AG10803 (cell line): ENCODE measurements at regions not wholly inside any gene's neighbourhood (a gene's known extent, or its start where the extent isn't known, plus 50 kb on each side); places are given as distances from the start of the nearest gene placed in this dataset.

Experiments
- DNase-seq: peaks from one replicate; pipeline ENCODE4 v3.0.0; 2010; ENCODE audit warnings: low read depth
- H3K4me3 ChIP-seq: 2 replicates; pipeline ENCODE4 v1.5.1; 2011; ENCODE audit warnings: mild to moderate bottlenecking, low read length, control low read depth
- TF ChIP-seq, protein P1 (sequence below): conservative IDR thresholded peaks from 2 replicates; pipeline ENCODE4 v1.5.1; 2011; ENCODE audit warnings: mild to moderate bottlenecking, low read length, control low read depth, inconsistent platforms

DNA sequence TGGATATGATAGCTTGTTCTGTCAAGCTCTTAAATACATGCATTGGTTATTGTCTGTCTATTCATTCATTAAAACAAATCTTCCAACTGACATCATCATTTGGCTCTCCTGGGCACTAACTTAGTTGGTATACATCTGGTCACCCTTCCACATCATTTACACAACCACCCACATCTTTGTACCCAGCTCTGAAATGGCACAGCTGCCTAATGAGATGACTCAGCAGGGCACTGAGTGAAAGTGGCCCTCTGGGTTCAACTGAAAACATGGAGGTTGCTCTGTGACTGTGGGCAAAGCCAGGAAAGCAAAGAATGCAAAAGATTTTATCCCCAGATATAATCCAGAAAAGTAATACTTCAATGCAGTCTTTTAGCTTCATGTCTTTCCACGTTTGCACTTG lies 234.0 kb upstream of the MAP2 start:
- TF ChIP-seq, protein P1, sequence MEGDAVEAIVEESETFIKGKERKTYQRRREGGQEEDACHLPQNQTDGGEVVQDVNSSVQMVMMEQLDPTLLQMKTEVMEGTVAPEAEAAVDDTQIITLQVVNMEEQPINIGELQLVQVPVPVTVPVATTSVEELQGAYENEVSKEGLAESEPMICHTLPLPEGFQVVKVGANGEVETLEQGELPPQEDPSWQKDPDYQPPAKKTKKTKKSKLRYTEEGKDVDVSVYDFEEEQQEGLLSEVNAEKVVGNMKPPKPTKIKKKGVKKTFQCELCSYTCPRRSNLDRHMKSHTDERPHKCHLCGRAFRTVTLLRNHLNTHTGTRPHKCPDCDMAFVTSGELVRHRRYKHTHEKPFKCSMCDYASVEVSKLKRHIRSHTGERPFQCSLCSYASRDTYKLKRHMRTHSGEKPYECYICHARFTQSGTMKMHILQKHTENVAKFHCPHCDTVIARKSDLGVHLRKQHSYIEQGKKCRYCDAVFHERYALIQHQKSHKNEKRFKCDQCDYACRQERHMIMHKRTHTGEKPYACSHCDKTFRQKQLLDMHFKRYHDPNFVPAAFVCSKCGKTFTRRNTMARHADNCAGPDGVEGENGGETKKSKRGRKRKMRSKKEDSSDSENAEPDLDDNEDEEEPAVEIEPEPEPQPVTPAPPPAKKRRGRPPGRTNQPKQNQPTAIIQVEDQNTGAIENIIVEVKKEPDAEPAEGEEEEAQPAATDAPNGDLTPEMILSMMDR, result no peak
- DNase-seq, result no peak
- H3K4me3 ChIP-seq, result no peak overlapping the region

DNA sequence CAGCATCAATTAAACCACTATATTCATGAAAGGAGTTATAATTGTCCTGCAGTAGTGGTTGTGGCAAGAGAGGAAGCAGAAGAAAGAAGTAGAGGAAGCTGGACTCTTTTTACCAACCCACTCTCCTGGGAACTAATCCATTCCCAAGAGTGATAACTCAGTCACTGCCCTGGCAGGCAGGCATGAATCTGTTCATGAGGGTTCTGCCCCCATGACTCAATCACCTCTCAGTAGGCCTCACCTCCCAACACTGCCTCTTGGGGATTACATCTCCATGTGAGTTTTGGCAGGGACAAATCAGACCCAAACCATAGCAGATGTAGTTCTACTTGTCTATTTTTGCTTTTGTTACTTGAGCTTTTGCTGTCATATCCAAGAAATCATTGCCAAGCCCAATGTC lies 232.7 kb upstream of the MAP2 start:
- H3K4me3 ChIP-seq, result no peak overlapping the region
- TF ChIP-seq, protein P1, result no peak
- DNase-seq, result no peak

DNA sequence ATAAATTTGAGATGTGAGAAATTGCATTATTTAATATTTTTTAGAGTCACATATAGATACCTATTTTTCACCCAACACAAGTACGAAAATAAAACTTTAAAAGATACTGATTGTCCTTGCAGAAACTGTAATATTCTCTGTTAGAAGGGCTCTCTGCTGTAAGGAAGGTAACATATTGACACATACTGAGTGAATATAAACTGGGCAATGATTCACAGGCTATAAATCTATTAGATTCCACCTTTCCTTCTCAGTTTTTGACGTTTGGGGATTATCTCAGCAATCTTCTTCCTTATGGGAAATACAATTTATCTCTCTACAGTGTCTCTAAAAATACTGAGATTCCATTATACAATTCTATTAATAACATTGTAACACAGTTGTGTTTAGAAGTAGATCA lies 229.1 kb upstream of the MAP2 start:
- H3K4me3 ChIP-seq, result no peak overlapping the region
- TF ChIP-seq, protein P1, result no peak
- no peak for DNase-seq

DNA sequence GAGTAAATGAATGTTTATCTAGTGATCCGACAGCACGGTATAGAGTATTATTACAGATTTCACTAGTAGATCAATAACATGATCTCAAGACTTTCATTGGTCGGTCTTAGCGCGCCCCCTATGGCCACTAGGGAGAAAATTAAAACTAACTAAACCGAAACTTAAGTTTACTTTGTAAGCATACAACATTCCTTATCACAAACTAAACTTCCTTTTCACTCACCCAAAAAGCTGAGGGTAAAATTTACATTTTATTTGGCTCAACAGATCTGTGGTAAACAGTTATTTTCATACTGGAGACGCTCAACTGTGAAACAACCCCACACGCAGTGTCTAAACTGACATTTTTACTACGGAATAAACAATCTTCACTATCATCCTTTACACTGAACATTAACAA lies 215.6 kb upstream of the MAP2 start:
- no peak for DNase-seq
- TF ChIP-seq, protein P1, result no peak
- H3K4me3 ChIP-seq, result no peak overlapping the region

DNA sequence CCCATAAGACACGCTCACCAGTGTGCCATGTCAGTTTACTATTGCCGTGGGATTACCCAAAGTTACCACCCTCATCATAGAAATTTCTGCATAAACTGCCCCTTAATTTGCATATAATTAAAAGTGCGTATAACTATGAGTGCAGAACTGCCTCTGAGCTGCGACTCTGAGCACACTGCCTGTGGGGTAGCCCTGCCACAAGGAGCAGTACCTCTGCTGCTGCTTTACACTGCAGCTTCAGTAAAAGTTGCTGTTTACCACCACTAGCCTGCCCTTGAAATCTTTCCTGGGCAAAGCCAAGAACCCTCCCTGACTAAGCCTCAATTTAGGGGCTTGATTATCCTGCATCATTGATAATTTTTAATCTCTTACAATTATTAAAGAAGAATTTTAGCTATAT lies 213.9 kb upstream of the MAP2 start:
- H3K4me3 ChIP-seq, result no peak overlapping the region
- TF ChIP-seq, protein P1, result no peak
- DNase-seq, result no peak

DNA sequence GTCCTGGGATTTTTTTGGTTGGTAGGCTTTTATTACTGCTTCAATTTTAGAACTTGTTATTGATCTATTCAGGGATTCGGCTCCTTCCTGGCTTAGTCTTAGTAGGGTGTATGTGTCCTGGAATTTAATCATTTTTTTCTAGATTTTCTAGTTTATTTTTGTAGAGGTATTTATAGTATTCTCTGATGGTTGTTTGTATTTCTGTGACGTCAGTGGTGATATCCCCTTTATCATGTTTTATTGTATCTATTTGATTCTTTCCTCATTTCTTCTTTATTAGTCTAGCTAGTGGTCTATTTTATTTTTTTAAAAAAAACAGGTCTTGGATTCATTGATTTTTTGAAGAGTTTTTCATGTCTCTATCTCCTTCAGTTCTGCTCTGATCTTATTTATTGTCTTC lies 193.3 kb upstream of the MAP2 start:
- no peak for DNase-seq
- TF ChIP-seq, protein P1, result no peak
- no peak overlapping the region for H3K4me3 ChIP-seq

DNA sequence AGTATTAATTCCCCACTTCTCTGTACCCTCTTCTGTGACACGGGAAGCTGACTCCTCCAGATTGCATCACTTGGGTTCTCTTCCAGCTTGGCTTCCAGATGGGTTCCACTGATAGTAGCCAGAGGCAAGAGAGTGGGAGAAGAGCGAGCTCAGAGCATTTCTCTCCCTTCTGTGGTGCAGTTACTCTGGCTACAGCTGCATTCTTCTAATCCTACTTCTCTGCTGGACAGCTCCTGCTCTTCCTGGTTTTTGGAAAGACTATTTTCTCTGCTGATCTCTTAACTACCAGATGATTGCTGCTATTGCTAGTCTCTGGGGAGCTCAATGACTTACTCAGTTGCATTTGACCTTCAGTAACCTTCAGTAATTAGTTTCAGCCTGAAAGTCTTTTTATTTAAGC lies 187.5 kb upstream of the MAP2 start:
- TF ChIP-seq, protein P1, result no peak
- no peak overlapping the region for H3K4me3 ChIP-seq
- no peak for DNase-seq
